Right kidney (tissue), 1 donor: ENCODE measurements at regions not wholly inside any gene's neighbourhood (a gene's known extent, or its start where the extent isn't known, plus 50 kb on each side); places are given as distances from the start of the nearest gene placed in this dataset.

ENCODE experiments used
- DNase-seq: peaks from one replicate; pipeline ENCODE4 v3.0.0-alpha.2; 2016

DNA sequence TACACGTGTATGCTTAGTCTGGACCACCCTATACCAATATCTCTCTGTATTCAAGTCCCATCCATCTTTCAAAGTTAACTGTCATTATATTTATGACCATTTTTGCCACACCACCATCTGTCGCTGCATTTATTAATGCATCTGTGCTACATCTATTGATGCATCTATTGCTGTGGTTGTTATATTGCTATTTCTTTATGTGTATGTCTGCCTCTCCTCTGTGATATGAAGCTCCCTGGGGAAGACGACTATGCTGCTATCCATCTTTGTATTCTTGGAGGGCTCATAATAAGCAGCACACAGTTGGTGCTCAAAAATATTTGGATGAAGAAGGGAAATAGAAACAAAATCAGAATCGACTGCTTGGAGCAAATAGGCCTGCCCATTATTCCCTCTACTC lies 357.6 kb downstream of the RPS29 start:
- no peak for DNase-seq

DNA sequence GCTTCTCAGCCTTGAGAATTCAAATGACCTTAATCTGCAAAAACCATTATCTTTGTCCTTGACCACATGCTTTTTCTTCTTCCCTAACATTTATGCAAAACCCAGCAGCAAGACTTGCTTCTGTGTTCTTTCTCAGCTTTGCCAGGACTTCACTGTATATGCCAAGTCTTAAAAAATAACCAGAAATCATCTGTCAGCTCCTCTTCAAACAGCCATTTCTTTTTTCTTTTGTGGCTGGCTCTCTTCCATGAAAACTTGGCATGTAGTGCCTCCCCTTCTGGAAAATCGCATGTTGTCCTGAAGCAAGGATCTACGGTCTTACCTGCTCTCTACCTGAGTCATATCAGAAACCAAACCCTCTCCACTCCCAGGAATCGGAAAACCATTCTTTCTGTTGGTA lies 364.9 kb downstream of the RPS29 start:
- no peak for DNase-seq

DNA sequence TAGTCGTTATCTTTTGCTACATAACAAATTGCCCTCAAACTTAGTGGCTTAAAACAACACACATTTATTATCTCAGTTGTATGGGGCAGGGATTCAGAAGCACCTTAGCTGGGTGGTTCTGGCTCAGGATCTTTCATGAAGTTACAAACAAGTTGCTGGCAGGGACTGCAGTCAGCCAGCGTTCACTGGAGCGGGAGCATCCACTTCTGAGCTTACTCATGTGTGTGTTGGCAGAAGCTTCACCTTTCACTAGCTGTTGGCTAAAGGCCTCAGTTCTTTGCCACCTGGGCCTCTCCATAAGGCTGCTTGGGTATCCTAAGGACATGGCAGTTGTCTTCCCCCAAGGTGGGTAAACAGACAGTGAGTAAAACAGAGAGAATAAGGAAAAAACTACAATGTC lies 365.7 kb downstream of the RPS29 start:
- DNase-seq, result no peak

- DNase-seq, result no peak
These were observed 367.6 kb downstream of the RPS29 start for GRCh38 chr14:49218436-49219092.

GRCh38 chr14:49212721-49213120 lies 373.5 kb downstream of the RPS29 start:
- no peak for DNase-seq

DNA sequence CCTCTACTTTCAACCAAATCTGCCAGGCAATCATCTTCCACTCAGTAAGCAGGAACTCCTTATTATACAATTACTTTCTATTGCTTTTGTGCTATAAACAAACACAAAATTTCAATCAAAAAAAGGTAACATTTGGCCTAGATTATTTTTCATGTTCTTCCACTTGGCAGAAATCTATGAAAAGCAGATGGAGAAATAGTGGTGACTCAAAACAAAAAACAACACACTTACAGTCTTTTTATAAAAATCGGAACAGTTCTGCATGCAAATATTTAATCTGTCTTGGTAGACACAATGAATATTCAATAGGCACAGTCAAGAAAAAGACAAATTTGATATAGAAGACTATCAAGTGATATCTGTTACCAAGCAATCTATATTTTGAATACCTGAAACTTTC lies 376.8 kb downstream of the RPS29 start:
- DNase-seq, result no peak

GRCh38 chr14:49206828-49207227 lies 379.4 kb downstream of the RPS29 start:
- DNase-seq, result no peak

- DNase-seq, result no peak
These were observed 382.5 kb downstream of the RPS29 start for GRCh38 chr14:49203676-49204075.

- no peak for DNase-seq
These were observed 387.0 kb downstream of the RPS29 start for GRCh38 chr14:49199159-49199558.

DNA sequence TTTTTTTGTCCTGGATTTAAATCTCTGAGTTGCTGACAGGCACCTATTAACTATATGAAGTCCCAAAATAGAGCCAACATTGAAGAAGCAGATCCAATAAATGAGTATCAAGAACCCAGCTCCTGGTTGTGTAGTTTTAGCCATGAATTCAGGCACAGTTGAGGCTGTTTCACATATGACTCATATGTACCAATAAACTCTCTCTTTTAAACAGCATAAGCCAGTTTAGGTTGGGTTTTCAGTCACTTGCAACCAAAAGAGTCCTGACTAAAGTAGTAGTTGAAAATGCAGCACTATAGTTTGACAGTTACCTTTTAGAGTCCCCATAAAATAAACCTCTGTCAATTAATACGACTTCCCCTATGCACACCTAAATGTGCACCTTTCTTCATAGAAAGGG lies 389.9 kb downstream of the RPS29 start:
- DNase-seq, result no peak

GRCh38 chr14:49194067-49194466 lies 392.1 kb downstream of the RPS29 start:
- no peak for DNase-seq

GRCh38 chr14:49193332-49194065 lies 392.7 kb downstream of the RPS29 start:
- DNase-seq, result no peak

- DNase-seq, result no peak
These were observed 394.8 kb downstream of the RPS29 start for GRCh38 chr14:49191380-49191779.

DNA sequence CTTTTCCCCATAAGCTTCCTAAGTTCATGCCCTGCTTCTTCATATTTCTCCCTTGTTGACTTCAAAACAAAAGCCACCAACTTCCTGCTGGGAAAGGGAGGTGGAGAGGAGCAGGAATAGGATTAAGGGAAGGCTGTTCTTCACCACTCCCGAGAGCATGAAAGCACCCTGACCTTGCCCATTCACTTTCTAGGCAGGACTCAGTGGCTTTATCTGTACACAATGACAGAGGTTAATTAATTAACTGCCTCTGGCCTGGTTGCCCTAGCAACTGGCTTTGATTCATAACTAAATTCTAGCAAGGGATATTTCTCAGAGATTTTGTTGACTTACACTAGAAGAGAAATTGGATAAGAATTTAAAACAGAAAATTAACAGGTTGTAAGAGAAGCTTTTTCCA lies 396.8 kb downstream of the RPS29 start:
- no peak for DNase-seq

DNA sequence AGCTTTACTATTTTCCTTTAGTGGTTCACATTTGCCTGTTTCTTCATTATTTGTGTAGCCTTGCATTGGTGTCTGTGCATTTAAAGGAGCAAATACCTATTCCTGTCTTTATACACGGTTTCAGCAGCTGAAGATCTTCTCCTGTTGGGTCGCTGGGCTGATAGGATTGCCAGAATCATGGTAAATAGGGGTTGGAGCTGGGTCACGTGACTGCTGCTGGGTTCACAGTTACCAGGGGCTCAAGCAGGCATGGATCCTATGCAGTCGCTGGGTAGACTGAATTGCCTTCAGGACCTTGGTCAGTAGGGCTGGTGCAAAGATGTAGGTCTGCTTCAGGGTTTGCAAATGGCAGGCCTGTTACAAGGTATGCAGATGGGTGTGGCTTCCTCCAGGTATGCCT lies 398.4 kb downstream of the RPS29 start:
- no peak for DNase-seq

- DNase-seq, result no peak
These were observed 412.3 kb downstream of the RPS29 start for GRCh38 chr14:49173765-49174373.

DNA sequence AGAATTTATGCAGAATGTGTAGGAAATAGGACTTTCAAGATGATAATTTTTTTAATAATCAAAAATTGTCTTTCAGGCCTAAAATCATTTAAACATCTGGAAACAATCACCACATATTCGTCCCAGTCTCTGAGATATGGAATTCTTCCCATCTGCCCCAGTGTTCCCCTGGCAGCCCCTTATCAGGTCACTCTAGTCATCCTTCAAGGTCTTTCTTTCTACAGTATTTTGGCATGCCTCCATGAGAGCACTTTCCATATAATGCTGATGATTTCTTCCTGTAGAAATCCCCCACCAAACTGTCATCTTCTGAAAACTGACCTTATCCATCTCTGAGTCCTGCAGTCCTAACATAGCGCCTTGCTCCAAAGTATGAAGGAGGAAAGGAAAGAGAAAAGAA lies 422.1 kb downstream of the RPS29 start:
- DNase-seq, result no peak

GRCh38 chr14:49160983-49161382 lies 425.2 kb downstream of the RPS29 start:
- DNase-seq, result peak; percentile 11

GRCh38 chr14:49159081-49159480 lies 427.1 kb downstream of the RPS29 start:
- DNase-seq, result no peak

DNA sequence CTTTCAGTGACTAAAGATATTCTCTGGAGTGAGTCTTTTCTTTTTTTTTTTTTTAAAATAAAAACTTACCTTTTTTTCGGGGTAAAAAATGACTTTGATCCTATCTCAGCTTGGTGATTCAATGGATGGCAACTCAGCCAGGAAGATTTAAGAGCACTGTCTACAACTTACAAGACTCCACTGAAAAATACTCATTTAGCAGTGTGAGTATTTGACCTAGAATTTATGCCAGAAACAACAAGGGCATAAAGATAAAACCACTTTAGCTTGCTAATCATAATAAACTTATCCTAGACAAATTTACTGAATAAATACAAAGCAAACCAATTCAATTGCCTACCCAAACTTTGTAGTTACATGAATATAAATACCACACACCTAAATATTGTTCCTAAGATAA lies 446.6 kb downstream of the RPS29 start:
- no peak for DNase-seq

DNA sequence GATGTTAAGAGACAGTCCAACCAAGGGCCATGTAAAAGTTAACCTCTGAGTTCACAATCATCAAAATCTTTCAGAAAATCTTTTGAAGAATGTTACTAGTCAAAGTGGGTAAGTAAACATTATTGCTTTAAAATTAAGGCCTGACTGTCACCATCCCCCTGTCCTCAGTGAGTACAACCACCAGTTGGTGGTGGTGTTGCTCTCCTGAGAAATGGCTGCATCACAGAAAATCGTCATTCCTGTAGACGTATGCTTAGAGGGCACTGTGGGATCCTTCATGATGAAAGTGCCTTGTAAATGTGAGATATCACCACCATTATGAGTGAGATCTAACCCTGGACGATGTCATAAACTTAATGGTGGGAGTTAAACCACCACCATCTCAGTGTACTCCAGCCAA lies 451.2 kb downstream of the RPS29 start:
- no peak for DNase-seq

DNA sequence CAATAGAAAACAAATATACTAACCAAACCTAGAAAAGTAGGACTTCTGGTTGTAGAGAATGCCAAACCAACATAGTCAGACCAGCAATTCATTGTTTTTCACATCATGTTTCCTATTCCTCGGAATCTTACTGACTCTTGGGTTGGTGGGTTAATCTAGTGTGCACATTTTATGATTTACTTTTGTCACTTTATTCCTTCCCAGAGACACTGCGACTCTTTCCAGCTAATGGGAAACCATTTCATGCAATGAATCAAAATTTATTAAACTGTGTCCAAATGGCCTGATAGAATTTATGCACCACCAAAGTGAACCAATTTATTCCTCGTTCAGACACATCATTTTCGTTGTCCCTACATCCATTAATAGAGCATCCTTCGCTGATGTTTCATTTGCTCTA lies 464.9 kb downstream of the RPS29 start:
- no peak for DNase-seq

GRCh38 chr14:49114161-49114893 lies 471.9 kb downstream of the RPS29 start:
- no peak for DNase-seq
